GM23338 (cell line): ENCODE measurements at regions not wholly inside any gene's neighbourhood (a gene's known extent, or its start where the extent isn't known, plus 50 kb on each side); places are given as distances from the start of the nearest gene placed in this dataset.
"Not testable (repeated sequence)": the region's sequence is repeated elsewhere in the genome, so short reads cannot be mapped to it uniquely, and the experiment has no call there.

ENCODE experiments used
- ATAC-seq: fragments of 200-7000 bp; cut with Tn5 transposase; 3 replicates; pipeline ENCODE4 v1.9.1; 2020
- DNase-seq: peaks from one replicate; pipeline ENCODE4 v3.0.0-alpha.2; 2015; ENCODE audit warnings: low spot score
- H2AFZ ChIP-seq: fragments of 200-600 bp; sonication (generic); 2 replicates; pipeline ENCODE4 v1.8.0; 2016; ENCODE audit warnings: antibody characterized with exemption, mild to moderate bottlenecking, moderate library complexity
- H3F3A ChIP-seq: fragments of 200-600 bp; sonication (generic); replicated peaks from 2 replicates; pipeline ENCODE4 v1.8.0; 2017; ENCODE audit warnings: antibody characterized with exemption, mixed run types, low read depth
- H3K27ac ChIP-seq: fragments of 200-600 bp; sonication (generic); 2 replicates; pipeline ENCODE4 v1.6.1; 2016; ENCODE audit warnings: low read depth
- H3K27me3 ChIP-seq: fragments of 200-600 bp; sonication (generic); 2 replicates; pipeline ENCODE4 v1.8.0; 2016; ENCODE audit warnings: mild to moderate bottlenecking, mixed run types, moderate library complexity; ENCODE audit not compliant: insufficient read depth
- H3K36me3 ChIP-seq: fragments of 200-600 bp; sonication (generic); 2 replicates; pipeline ENCODE4 v1.8.0; 2016; ENCODE audit warnings: mild to moderate bottlenecking; ENCODE audit not compliant: insufficient read depth
- H3K4me1 ChIP-seq: fragments of 200-600 bp; sonication (generic); 2 replicates; pipeline ENCODE4 v1.8.0; 2016; ENCODE audit warnings: mild to moderate bottlenecking, moderate library complexity; ENCODE audit not compliant: insufficient read depth
- H3K4me2 ChIP-seq: fragments of 200-600 bp; sonication (generic); 2 replicates; pipeline ENCODE4 v1.7.1; 2017; ENCODE audit warnings: mixed run types
- H3K4me3 ChIP-seq: fragments of 200-600 bp; sonication (generic); 2 replicates; pipeline ENCODE4 v1.6.1; 2016; ENCODE audit warnings: mixed run types
- H3K79me2 ChIP-seq: fragments of 200-600 bp; sonication (generic); replicated peaks from 2 replicates; pipeline ENCODE4 v1.8.0; 2017; ENCODE audit warnings: mild to moderate bottlenecking; ENCODE audit not compliant: insufficient read depth
- H3K9me2 ChIP-seq: fragments of 200-600 bp; sonication (generic); 2 replicates; pipeline ENCODE4 v1.8.0; 2017; ENCODE audit not compliant: insufficient read depth
- H4K20me1 ChIP-seq: fragments of 200-600 bp; sonication (generic); replicated peaks from 2 replicates; pipeline ENCODE4 v1.8.0; 2017; ENCODE audit warnings: mild to moderate bottlenecking; ENCODE audit not compliant: insufficient read depth
- H3K27ac Mint-ChIP-seq: 2 replicates; pipeline ENCODE4 v1.8.0; 2020; ENCODE audit warnings: inconsistent platforms, mild to moderate bottlenecking, moderate library complexity, mixed read lengths
- H3K27me3 Mint-ChIP-seq: 3 replicates; pipeline ENCODE4 v1.8.0; 2022; ENCODE audit warnings: low read depth, mild to moderate bottlenecking, moderate library complexity, mixed read lengths, inconsistent platforms; ENCODE audit not compliant: insufficient read depth, poor library complexity
- H3K36me3 Mint-ChIP-seq: 3 replicates; pipeline ENCODE4 v1.8.0; 2021; ENCODE audit warnings: low read depth, mild to moderate bottlenecking, inconsistent platforms, moderate library complexity, mixed read lengths
- H3K4me1 Mint-ChIP-seq: 3 replicates; pipeline ENCODE4 v1.8.0; 2020; ENCODE audit warnings: mild to moderate bottlenecking, inconsistent platforms, mixed read lengths
- H3K4me3 Mint-ChIP-seq: 3 replicates; pipeline ENCODE4 v1.8.0; 2021; ENCODE audit warnings: moderate library complexity, mild to moderate bottlenecking, inconsistent platforms, mixed read lengths
- H3K9me3 Mint-ChIP-seq: 3 replicates; pipeline ENCODE4 v1.8.0; 2020; ENCODE audit warnings: moderate library complexity, mild to moderate bottlenecking, inconsistent platforms, mixed read lengths
- CREB1 ChIP-seq: fragments of 250-450 bp; sonication (Bioruptor Pico); IDR thresholded peaks from 2 replicates; pipeline ENCODE4 v1.5.0; 2020; ENCODE audit warnings: low read depth, mild to moderate bottlenecking, moderate library complexity
- CTCF ChIP-seq, 2 experiments: fragments of 200-600 bp in 1 of 2; sonication (generic) in 1 of 2; conservative IDR thresholded peaks; 2 replicates each; pipeline versions ENCODE4 v1.5.1 to v1.6.1; 2016 to 2017; ENCODE audit warnings: antibody characterized with exemption in 2 of 2, low read depth in 2 of 2, mild to moderate bottlenecking in 2 of 2, moderate library complexity in 1 of 2
- ETS1 ChIP-seq: IDR thresholded peaks from 2 replicates; pipeline ENCODE4 v1.6.1; 2016; ENCODE audit warnings: antibody characterized with exemption
- EZH2 ChIP-seq: fragments of 200-600 bp; sonication (generic); IDR thresholded peaks from one replicate; pipeline ENCODE4 v1.8.0; 2017; ENCODE audit warnings: antibody characterized with exemption, mild to moderate bottlenecking, low read depth; ENCODE audit not compliant: unreplicated experiment
- EZH2phosphoT487 ChIP-seq: fragments of 200-600 bp; sonication (generic); IDR thresholded peaks from one replicate; pipeline ENCODE4 v1.8.1; 2018; ENCODE audit warnings: antibody characterized with exemption; ENCODE audit not compliant: unreplicated experiment
- POLR2AphosphoS5 ChIP-seq: IDR thresholded peaks from 2 replicates; pipeline ENCODE4 v1.6.1; 2016; ENCODE audit warnings: antibody characterized with exemption, low read depth
- REST ChIP-seq: IDR thresholded peaks from one replicate; pipeline ENCODE4 v1.6.1; 2018; ENCODE audit warnings: antibody characterized with exemption; ENCODE audit not compliant: unreplicated experiment
- STAT1 ChIP-seq: IDR thresholded peaks from one replicate; pipeline ENCODE4 v1.6.1; 2016; ENCODE audit warnings: antibody characterized with exemption; ENCODE audit not compliant: unreplicated experiment

GRCh38 chr7:27453702-27454405 is 208.8 kb downstream of the HIBADH start (continued):
- TF ChIP-seq CTCF (conservative IDR thresholded peaks at IDR 0.05; ENCODE audit: low read depth in 2 of 2) (no peak), POLR2AphosphoS5 (no peak)

- not testable (repeated sequence) for H3K27me3 ChIP-seq, H3K36me3 Mint-ChIP-seq, H3K9me3 Mint-ChIP-seq, H3K4me1 Mint-ChIP-seq, H3K79me2 ChIP-seq, H3K27me3 Mint-ChIP-seq, H3K9me2 ChIP-seq, H3K4me3 ChIP-seq, H3K4me3 Mint-ChIP-seq, H3K27ac Mint-ChIP-seq, H3K27ac ChIP-seq, H2AFZ ChIP-seq, H4K20me1 ChIP-seq, DNase-seq, H3F3A ChIP-seq, H3K4me2 ChIP-seq, H3K4me1 ChIP-seq, H3K36me3 ChIP-seq
- ATAC-seq: peak; percentile 24; the same call in 2 of the 3 replicates
Measured at GRCh38 chr7:27457120-27457519, 205.6 kb downstream of the HIBADH start.

GRCh38 chr7:27457603-27458565 is 204.8 kb downstream of the HIBADH start:
- H3K36me3 ChIP-seq, H3K27me3 ChIP-seq, H3K79me2 ChIP-seq, H3K9me2 ChIP-seq, H3K4me3 ChIP-seq, H3K36me3 Mint-ChIP-seq, H3K4me2 ChIP-seq, H3K9me3 Mint-ChIP-seq, DNase-seq, ATAC-seq, H3F3A ChIP-seq, H3K4me3 Mint-ChIP-seq, H3K27ac Mint-ChIP-seq, H3K4me1 Mint-ChIP-seq, H2AFZ ChIP-seq, H3K27me3 Mint-ChIP-seq, H4K20me1 ChIP-seq, H3K27ac ChIP-seq, H3K4me1 ChIP-seq: not testable (repeated sequence)

GRCh38 chr7:27459021-27459730 is 203.5 kb downstream of the HIBADH start:
- Histone ChIP-seq H3K36me3 (no peaks in the 10 kb centered on the region), H3K79me2 (no peaks in the 10 kb centered on the region), H2AFZ (no peak overlapping the region; the same call in 1 of the 2 replicates), H3K27me3 (no peaks in the 10 kb centered on the region), H3K9me2 (no peaks in the 10 kb centered on the region), H3K4me2 (no peak overlapping the region), H3F3A (no peaks in the 10 kb centered on the region), H4K20me1 (no peaks in the 10 kb centered on the region), H3K4me3 (no peak overlapping the region), H3K4me1 (no peaks in the 10 kb centered on the region), H3K27ac (no peak overlapping the region)
- no peaks in the 10 kb centered on the region; the same call in 2 of the 3 replicates for H3K4me1 Mint-ChIP-seq
- no peak overlapping the region for H3K27ac Mint-ChIP-seq
- H3K4me3 Mint-ChIP-seq: no peak overlapping the region
- DNase-seq (no peak), ATAC-seq (no peak)
- H3K36me3 Mint-ChIP-seq: no peaks in the 10 kb centered on the region
- no peaks in the 10 kb centered on the region for H3K9me3 Mint-ChIP-seq
- H3K27me3 Mint-ChIP-seq: peaks cover 3% of the 10 kb centered on the region
- TF ChIP-seq REST (no peak), EZH2 (no peak), ETS1 (no peak), CREB1 (CRISPR knock-in tag) (no peak), EZH2phosphoT487 (no peak), STAT1 (no peak)
